ENCODE measurements at regions not wholly inside any gene's neighbourhood (a gene's known extent, or its start where the extent isn't known, plus 50 kb on each side); places are given as distances from the start of the nearest gene placed in this dataset.
"Not testable (repeated sequence)": the region's sequence is repeated elsewhere in the genome, so short reads cannot be mapped to it uniquely, and the experiment has no call there.

GRCh38 chr2:111439237-111439636 is 318.5 kb downstream of the BCL2L11 start:
- not testable (repeated sequence) for DNase-seq (ENCODE audit: extremely low read depth in 1 of 2, low read depth in 1 of 2)

- DNase-seq (ENCODE audit: extremely low read depth in 1 of 2, low read depth in 1 of 2): not testable (repeated sequence)
These were observed 320.9 kb downstream of the BCL2L11 start for GRCh38 chr2:111441614-111442013.

GRCh38 chr2:111442767-111443454 is 322.2 kb downstream of the BCL2L11 start:
- DNase-seq (ENCODE audit: extremely low read depth in 1 of 2, low read depth in 1 of 2): not testable (repeated sequence)

- DNase-seq (ENCODE audit: extremely low read depth in 1 of 2, low read depth in 1 of 2): not testable (repeated sequence)
These were observed 323.8 kb downstream of the BCL2L11 start for GRCh38 chr2:111444516-111444915.

- not testable (repeated sequence) for DNase-seq (ENCODE audit: extremely low read depth in 1 of 2, low read depth in 1 of 2)
These were observed 324.6 kb downstream of the BCL2L11 start for GRCh38 chr2:111445191-111445929.

- not testable (repeated sequence) for DNase-seq (ENCODE audit: extremely low read depth in 1 of 2, low read depth in 1 of 2)
These were observed 325.2 kb downstream of the BCL2L11 start for GRCh38 chr2:111445941-111446340.

GRCh38 chr2:111447482-111447881 is 326.8 kb downstream of the BCL2L11 start:
- DNase-seq (ENCODE audit: extremely low read depth in 1 of 2, low read depth in 1 of 2): not testable (repeated sequence)

GRCh38 chr2:111448796-111449195 is 328.1 kb downstream of the BCL2L11 start:
- DNase-seq (ENCODE audit: extremely low read depth in 1 of 2, low read depth in 1 of 2): not testable (repeated sequence)

- not testable (repeated sequence) for DNase-seq (ENCODE audit: extremely low read depth in 1 of 2, low read depth in 1 of 2)
These were observed 329.8 kb downstream of the BCL2L11 start for GRCh38 chr2:111450526-111450925.

- not testable (repeated sequence) for DNase-seq (ENCODE audit: extremely low read depth in 1 of 2, low read depth in 1 of 2)
These were observed 331.0 kb downstream of the BCL2L11 start for GRCh38 chr2:111451692-111452199.

- DNase-seq (ENCODE audit: extremely low read depth in 1 of 2, low read depth in 1 of 2): not testable (repeated sequence)
These were observed 331.5 kb downstream of the BCL2L11 start for GRCh38 chr2:111452208-111452607.

GRCh38 chr2:111453308-111453707 is 332.6 kb downstream of the BCL2L11 start:
- not testable (repeated sequence) for DNase-seq (ENCODE audit: extremely low read depth in 1 of 2, low read depth in 1 of 2)

- DNase-seq (ENCODE audit: extremely low read depth in 1 of 2, low read depth in 1 of 2): not testable (repeated sequence)
These were observed 333.1 kb downstream of the BCL2L11 start for GRCh38 chr2:111453816-111454215.

GRCh38 chr2:111454404-111454803 is 333.7 kb downstream of the BCL2L11 start:
- not testable (repeated sequence) for DNase-seq (ENCODE audit: extremely low read depth in 1 of 2, low read depth in 1 of 2)

- not testable (repeated sequence) for DNase-seq (ENCODE audit: extremely low read depth in 1 of 2, low read depth in 1 of 2)
These were observed 334.6 kb downstream of the BCL2L11 start for GRCh38 chr2:111455016-111456015.

GRCh38 chr2:111457191-111457590 is 336.5 kb downstream of the BCL2L11 start:
- DNase-seq (ENCODE audit: extremely low read depth in 1 of 2, low read depth in 1 of 2): not testable (repeated sequence)

- DNase-seq (ENCODE audit: extremely low read depth in 1 of 2, low read depth in 1 of 2): not testable (repeated sequence)
These were observed 340.2 kb downstream of the BCL2L11 start for GRCh38 chr2:111460901-111461300.

- DNase-seq (ENCODE audit: extremely low read depth in 1 of 2, low read depth in 1 of 2): not testable (repeated sequence)
These were observed 341.1 kb downstream of the BCL2L11 start for GRCh38 chr2:111461831-111462230.

GRCh38 chr2:111462572-111462971 is 341.9 kb downstream of the BCL2L11 start:
- DNase-seq (ENCODE audit: extremely low read depth in 1 of 2, low read depth in 1 of 2): not testable (repeated sequence)

- not testable (repeated sequence) for DNase-seq (ENCODE audit: extremely low read depth in 1 of 2, low read depth in 1 of 2)
These were observed 342.6 kb downstream of the BCL2L11 start for GRCh38 chr2:111463238-111463848.

Measured in stimulated activated CD8-positive, alpha-beta memory T cell treated with anti-CD3 and anti-CD28 coated beads, Interleukin-7, amount 100 ng/mL, for 48 hours (primary cell).